GM12874 (cell line): ENCODE measurements at regions not wholly inside any gene's neighbourhood (a gene's known extent, or its start where the extent isn't known, plus 50 kb on each side); places are given as distances from the start of the nearest gene placed in this dataset.

ENCODE experiments used
- TF ChIP-seq, protein P1 (sequence below): IDR thresholded peaks from 2 replicates; pipeline ENCODE4 v1.5.1; 2011; ENCODE audit warnings: low read depth, mild to moderate bottlenecking, control low read depth, low read length, moderate library complexity; ENCODE audit not compliant: insufficient read depth

DNA sequence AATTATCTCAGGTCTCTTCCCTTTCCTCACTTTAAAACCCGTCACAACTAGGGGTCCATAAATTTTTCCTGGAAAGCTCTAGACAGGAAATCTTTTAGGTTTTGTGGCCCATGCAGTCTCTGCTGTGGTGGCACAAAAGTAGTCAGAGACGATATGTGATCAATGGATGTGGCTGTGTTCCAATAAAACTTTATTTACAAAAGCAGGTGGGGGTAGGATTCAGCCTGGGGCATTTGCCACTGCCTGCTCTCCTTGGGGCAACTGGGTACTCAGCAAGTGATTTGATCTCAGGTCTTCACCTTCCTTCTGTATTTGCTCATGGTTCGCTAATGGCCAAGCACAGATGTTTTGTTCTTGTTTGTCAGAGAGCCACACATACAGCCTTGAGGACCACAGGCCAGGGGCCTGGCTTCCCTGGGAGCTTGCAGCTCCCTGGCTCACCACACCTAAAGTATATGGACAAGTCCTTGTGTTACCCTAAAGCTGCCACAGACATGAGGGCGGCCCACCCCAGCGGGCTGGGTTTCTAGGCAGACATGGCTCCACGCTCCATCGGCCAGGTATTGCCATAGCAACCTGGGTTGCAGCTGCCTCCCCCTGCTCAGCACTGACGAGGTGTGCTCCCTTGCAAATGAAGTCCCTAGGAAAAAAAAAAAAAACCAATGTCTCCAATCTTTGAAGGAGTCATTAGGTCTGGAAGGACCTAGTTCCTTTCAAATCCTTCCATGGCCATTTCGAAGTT is 89.7 kb upstream of the YWHAQ start:
- TF ChIP-seq, protein P1, sequence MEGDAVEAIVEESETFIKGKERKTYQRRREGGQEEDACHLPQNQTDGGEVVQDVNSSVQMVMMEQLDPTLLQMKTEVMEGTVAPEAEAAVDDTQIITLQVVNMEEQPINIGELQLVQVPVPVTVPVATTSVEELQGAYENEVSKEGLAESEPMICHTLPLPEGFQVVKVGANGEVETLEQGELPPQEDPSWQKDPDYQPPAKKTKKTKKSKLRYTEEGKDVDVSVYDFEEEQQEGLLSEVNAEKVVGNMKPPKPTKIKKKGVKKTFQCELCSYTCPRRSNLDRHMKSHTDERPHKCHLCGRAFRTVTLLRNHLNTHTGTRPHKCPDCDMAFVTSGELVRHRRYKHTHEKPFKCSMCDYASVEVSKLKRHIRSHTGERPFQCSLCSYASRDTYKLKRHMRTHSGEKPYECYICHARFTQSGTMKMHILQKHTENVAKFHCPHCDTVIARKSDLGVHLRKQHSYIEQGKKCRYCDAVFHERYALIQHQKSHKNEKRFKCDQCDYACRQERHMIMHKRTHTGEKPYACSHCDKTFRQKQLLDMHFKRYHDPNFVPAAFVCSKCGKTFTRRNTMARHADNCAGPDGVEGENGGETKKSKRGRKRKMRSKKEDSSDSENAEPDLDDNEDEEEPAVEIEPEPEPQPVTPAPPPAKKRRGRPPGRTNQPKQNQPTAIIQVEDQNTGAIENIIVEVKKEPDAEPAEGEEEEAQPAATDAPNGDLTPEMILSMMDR = no peak

GRCh38 chr2:9721344-9721743 is 90.5 kb upstream of the YWHAQ start:
- TF ChIP-seq, protein P1 = no peak

GRCh38 chr2:9722451-9722850 is 91.7 kb upstream of the YWHAQ start:
- TF ChIP-seq, protein P1 = no peak

DNA sequence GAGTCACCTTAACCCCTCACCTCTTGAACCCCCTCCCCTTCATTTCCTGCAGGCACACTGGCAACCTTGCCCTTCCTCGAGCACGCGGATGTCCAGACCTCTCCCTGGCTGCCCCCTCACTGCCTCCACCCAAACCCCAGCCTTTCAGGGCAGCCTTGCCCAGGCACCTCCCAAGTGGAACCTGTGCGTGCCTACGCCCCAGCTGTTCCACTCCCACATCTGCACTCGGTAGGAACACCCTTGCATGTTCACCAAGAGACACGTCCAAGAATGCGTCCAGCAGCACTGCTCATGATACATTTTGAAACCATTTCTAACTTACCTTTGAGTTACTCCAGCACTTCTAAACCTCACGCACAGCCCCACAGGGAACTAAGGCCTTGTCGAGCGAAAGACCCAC is 93.8 kb upstream of the YWHAQ start:
- TF ChIP-seq, protein P1 = no peak

DNA sequence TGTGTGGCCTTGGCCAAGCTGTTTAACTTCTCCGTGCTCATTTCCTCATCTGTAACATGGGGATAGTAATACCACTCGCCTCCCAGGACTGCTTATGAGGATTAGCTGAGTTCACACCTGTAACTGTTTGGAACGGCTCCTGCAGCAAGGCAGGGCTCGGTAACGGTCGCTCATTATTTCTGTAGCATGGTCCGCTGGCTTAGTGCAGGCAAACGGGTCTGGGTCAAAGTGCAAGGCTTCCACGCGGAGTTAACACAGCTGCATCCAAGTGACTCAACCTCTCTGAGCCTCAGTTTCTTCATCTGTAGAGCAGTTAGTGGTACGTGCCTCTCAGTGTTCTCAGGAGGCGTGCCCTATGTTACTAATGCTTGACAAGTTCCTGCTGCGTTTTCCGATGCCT is 94.3 kb upstream of the YWHAQ start:
- TF ChIP-seq, protein P1 = no peak

- TF ChIP-seq, protein P1 = no peak
These were observed 102.0 kb upstream of the YWHAQ start for GRCh38 chr2:9732824-9733223.

DNA sequence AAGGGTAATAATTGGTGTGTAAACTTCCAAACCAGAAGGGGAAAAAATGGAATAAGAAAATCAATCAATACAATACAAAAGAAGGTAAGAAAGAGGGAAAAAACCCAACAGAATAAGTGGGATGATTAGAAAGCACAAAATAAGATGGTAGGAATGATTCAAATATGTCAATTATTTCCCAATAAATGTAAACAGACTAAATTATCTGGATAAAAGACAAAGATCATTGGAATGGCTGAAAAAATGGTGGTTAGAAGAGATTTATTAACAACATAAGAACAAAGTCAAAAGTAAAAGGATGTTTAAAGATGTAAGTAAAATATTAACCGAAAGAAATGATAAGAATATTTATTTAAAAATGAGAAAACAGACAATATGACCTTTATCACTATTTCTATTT is 103.5 kb upstream of the YWHAQ start:
- TF ChIP-seq, protein P1 = no peak
